DND-41 (cell line): ENCODE measurements at regions not wholly inside any gene's neighbourhood (a gene's known extent, or its start where the extent isn't known, plus 50 kb on each side); places are given as distances from the start of the nearest gene placed in this dataset.
A peak's percentile ranks its signal among the peaks of the same experiment; 100 is the strongest.

Source experiments
- ATAC-seq: fragments of 200-7000 bp; cut with Tn5 transposase; 3 replicates; pipeline ENCODE4 v1.9.1; 2021; ENCODE audit warnings: low read depth; ENCODE audit not compliant: insufficient read depth
- DNase-seq: peaks from one replicate; pipeline ENCODE4 v3.0.0-alpha.2; 2020
- H2AFZ ChIP-seq: 2 replicates; pipeline ENCODE4 v1.6.0; 2012; ENCODE audit warnings: low read depth, low read length
- H3K27ac ChIP-seq: 2 replicates; pipeline ENCODE4 v1.5.1; 2012; ENCODE audit warnings: low read length, inconsistent platforms
- H3K27me3 ChIP-seq: fragments of 200-600 bp; sonication (generic); 2 replicates; pipeline ENCODE4 v1.6.0; 2012; ENCODE audit warnings: low read length, mild to moderate bottlenecking, inconsistent platforms; ENCODE audit not compliant: insufficient read depth, poor library complexity
- H3K36me3 ChIP-seq: 2 replicates; pipeline ENCODE4 v1.5.1; 2012; ENCODE audit warnings: low read length, inconsistent platforms; ENCODE audit not compliant: insufficient read depth
- H3K4me1 ChIP-seq: 2 replicates; pipeline ENCODE4 v1.5.1; 2012; ENCODE audit warnings: mild to moderate bottlenecking, low read length; ENCODE audit not compliant: insufficient read depth
- H3K4me2 ChIP-seq: 2 replicates; pipeline ENCODE4 v1.6.0; 2012; ENCODE audit warnings: mild to moderate bottlenecking, moderate library complexity, low read length, inconsistent platforms; ENCODE audit not compliant: insufficient read depth
- H3K4me3 ChIP-seq, 2 experiments: fragments of 200-600 bp in 1 of 2; shearing (Covaris generic) in 1 of 2; 2 replicates each; pipeline ENCODE4 v1.5.1; 2012 to 2016; ENCODE audit warnings: inconsistent platforms in 2 of 2, low read length in 2 of 2, mild to moderate bottlenecking in 2 of 2, low read depth in 1 of 2, moderate library complexity in 1 of 2
- H3K79me2 ChIP-seq: 2 replicates; pipeline ENCODE4 v1.6.0; 2012; ENCODE audit warnings: low read length, inconsistent platforms; ENCODE audit not compliant: insufficient read depth
- H3K9ac ChIP-seq: 2 replicates; pipeline ENCODE4 v1.6.0; 2012; ENCODE audit warnings: low read depth, mild to moderate bottlenecking, inconsistent platforms, low read length, moderate library complexity
- H3K9me3 ChIP-seq: 2 replicates; pipeline ENCODE4 v1.5.1; 2012; ENCODE audit warnings: low read length, moderate library complexity, mild to moderate bottlenecking, inconsistent platforms; ENCODE audit not compliant: insufficient read depth, severe bottlenecking
- H4K20me1 ChIP-seq: 2 replicates; pipeline ENCODE4 v1.6.0; 2012; ENCODE audit warnings: low read length; ENCODE audit not compliant: insufficient read depth
- EZH2 ChIP-seq: IDR thresholded peaks from 3 replicates; pipeline ENCODE4 v1.6.1; 2012; ENCODE audit warnings: borderline replicate concordance, low read depth, mild to moderate bottlenecking, moderate library complexity, low read length, inconsistent platforms; ENCODE audit not compliant: severe bottlenecking
- TF ChIP-seq, protein P1 (sequence below): IDR thresholded peaks from 2 replicates; pipeline ENCODE4 v1.5.1; 2012; ENCODE audit warnings: borderline replicate concordance, low read length, moderate library complexity, mild to moderate bottlenecking; ENCODE audit not compliant: poor library complexity, severe bottlenecking; ENCODE audit errors: extremely low read depth

- Histone ChIP-seq H3K4me2 (no peak overlapping the region), H3K27me3 (no peaks in the 10 kb centered on the region), H3K27ac (no peak overlapping the region), H3K9ac (no peak overlapping the region), H3K4me1 (no peaks in the 10 kb centered on the region), H3K36me3 (no peaks in the 10 kb centered on the region), H4K20me1 (no peaks in the 10 kb centered on the region), H3K79me2 (no peaks in the 10 kb centered on the region), H3K9me3 (no peaks in the 10 kb centered on the region), H3K4me3 (no peak overlapping the region), H2AFZ (no peak overlapping the region)
- no peak for TF ChIP-seq EZH2
- ATAC-seq (no peak), DNase-seq (no peak)
Observed at GRCh38 chr6:15116889-15117288, 129.0 kb upstream of the JARID2 start.

DNA sequence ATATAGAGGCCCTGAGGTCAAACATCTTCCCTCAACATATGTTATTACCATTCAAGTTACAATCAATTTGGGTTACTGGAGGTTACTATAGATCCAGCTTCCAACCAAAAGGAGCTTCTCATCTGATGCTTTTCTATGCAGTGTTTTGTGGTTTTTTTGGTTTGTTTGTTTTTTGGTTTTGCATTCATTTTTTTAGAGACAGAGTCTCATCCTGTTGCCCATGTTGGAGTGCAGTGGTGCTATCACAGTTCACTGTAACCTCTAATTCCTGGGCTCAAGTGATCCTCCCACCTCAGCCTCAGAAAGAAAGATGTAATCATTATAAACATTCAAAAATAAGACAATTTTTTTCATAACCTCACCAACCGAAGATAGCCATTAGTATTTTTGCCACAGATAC lies 124.4 kb upstream of the JARID2 start:
- Histone ChIP-seq H3K27ac (no peak overlapping the region), H3K9me3 (no peaks in the 10 kb centered on the region), H3K4me1 (no peaks in the 10 kb centered on the region), H3K9ac (no peak overlapping the region), H3K4me2 (no peak overlapping the region), H3K79me2 (no peaks in the 10 kb centered on the region), H4K20me1 (no peaks in the 10 kb centered on the region), H3K27me3 (no peaks in the 10 kb centered on the region), H3K4me3 (no peak overlapping the region), H2AFZ (no peak overlapping the region), H3K36me3 (no peaks in the 10 kb centered on the region)
- ATAC-seq: peak; percentile 64
- DNase-seq: no peak
- no peak for TF ChIP-seq EZH2

- DNase-seq: no peak
- H2AFZ ChIP-seq: no peak overlapping the region
- H3K79me2 ChIP-seq: no peaks in the 10 kb centered on the region
- H3K9ac ChIP-seq: no peak overlapping the region
- TF ChIP-seq EZH2: no peak
- TF ChIP-seq, protein P1, sequence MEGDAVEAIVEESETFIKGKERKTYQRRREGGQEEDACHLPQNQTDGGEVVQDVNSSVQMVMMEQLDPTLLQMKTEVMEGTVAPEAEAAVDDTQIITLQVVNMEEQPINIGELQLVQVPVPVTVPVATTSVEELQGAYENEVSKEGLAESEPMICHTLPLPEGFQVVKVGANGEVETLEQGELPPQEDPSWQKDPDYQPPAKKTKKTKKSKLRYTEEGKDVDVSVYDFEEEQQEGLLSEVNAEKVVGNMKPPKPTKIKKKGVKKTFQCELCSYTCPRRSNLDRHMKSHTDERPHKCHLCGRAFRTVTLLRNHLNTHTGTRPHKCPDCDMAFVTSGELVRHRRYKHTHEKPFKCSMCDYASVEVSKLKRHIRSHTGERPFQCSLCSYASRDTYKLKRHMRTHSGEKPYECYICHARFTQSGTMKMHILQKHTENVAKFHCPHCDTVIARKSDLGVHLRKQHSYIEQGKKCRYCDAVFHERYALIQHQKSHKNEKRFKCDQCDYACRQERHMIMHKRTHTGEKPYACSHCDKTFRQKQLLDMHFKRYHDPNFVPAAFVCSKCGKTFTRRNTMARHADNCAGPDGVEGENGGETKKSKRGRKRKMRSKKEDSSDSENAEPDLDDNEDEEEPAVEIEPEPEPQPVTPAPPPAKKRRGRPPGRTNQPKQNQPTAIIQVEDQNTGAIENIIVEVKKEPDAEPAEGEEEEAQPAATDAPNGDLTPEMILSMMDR: no peak
- ATAC-seq: no peak
- H3K4me3 ChIP-seq: no peak overlapping the region
- no peaks in the 10 kb centered on the region for H3K27me3 ChIP-seq
- no peak overlapping the region for H3K27ac ChIP-seq
- no peaks in the 10 kb centered on the region for H3K36me3 ChIP-seq
- no peaks in the 10 kb centered on the region for H4K20me1 ChIP-seq
- no peaks in the 10 kb centered on the region for H3K4me1 ChIP-seq
- H3K4me2 ChIP-seq: no peak overlapping the region
- H3K9me3 ChIP-seq: no peaks in the 10 kb centered on the region
Observed at GRCh38 chr6:15121977-15122550, 123.8 kb upstream of the JARID2 start.

DNA sequence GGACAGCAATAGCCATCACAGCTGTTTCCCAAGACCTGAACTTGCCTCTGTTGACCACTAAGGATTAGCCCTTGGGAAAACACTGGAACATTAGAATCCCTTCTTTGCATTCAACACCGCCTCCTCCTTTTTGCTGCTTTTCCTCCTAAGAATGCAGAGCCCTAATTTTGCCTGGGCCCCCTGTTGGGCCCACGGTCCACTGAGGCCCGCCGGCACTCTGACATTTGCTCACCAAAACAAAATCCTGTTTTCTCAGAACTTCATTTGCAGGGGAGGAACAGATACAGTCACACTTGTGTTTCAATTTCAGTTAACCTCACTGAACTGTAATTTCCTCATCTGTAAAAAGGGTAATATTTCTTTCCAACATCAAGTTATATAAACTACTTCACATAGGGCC lies 116.0 kb upstream of the JARID2 start:
- no peak overlapping the region for H3K27ac ChIP-seq
- H3K27me3 ChIP-seq: no peaks in the 10 kb centered on the region
- H2AFZ ChIP-seq: no peak overlapping the region
- no peaks in the 10 kb centered on the region for H4K20me1 ChIP-seq
- no peak overlapping the region for H3K4me3 ChIP-seq
- no peaks in the 10 kb centered on the region for H3K36me3 ChIP-seq
- H3K9ac ChIP-seq: no peak overlapping the region
- DNase-seq (no peak), ATAC-seq (no peak)
- H3K79me2 ChIP-seq: no peaks in the 10 kb centered on the region
- H3K9me3 ChIP-seq: no peaks in the 10 kb centered on the region
- TF ChIP-seq EZH2: no peak
- TF ChIP-seq, protein P1: no peak
- no peak overlapping the region for H3K4me2 ChIP-seq
- H3K4me1 ChIP-seq: no peaks in the 10 kb centered on the region
